ES-I3 (cell line): ENCODE measurements at regions not wholly inside any gene's neighbourhood (a gene's known extent, or its start where the extent isn't known, plus 50 kb on each side); places are given as distances from the start of the nearest gene placed in this dataset.

ENCODE experiments used
- H3K36me3 ChIP-seq: 2 replicates; pipeline ENCODE4 v1.6.1; 2013; ENCODE audit warnings: mild to moderate bottlenecking, low read length, control low read depth, moderate library complexity; ENCODE audit not compliant: insufficient read depth
- H3K4me1 ChIP-seq: 2 replicates; pipeline ENCODE4 v1.6.1; 2013; ENCODE audit warnings: mild to moderate bottlenecking, control low read depth, low read length; ENCODE audit not compliant: insufficient read depth
- H3K9ac ChIP-seq: 2 replicates; pipeline ENCODE4 v1.6.1; 2013; ENCODE audit warnings: low read depth, mild to moderate bottlenecking, low read length, moderate library complexity
- H3K9me3 ChIP-seq: 2 replicates; pipeline ENCODE4 v1.6.1; 2013; ENCODE audit warnings: mild to moderate bottlenecking, low read length, moderate library complexity; ENCODE audit not compliant: control insufficient read depth, insufficient read depth

DNA sequence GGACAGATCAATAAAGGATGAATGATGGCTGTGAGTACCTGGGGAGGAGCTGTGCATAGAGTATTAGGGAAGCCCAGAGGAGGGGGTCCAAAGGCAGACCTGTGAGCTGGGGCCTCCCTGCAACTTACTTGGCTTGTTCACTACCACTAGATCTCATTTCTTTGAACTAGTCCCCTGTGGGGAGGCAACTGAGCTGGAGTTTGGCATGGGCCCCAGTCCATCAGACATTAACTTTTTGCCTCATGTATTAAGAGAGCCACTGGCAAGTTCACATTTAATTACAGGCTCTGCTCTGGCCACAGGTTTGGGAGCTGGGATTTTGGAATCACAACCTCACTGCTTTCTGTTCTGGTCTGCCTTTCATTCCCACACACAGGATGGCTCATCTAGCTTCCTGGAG lies 254.1 kb downstream of the PRL start:
- H3K36me3 ChIP-seq, result no peaks in the 10 kb centered on the region; the same call in 1 of the 2 replicates
- peaks cover 8% of the 10 kb centered on the region; the same call in 1 of the 2 replicates for H3K4me1 ChIP-seq
- peaks cover 5% of the 10 kb centered on the region; the same call in 1 of the 2 replicates for H3K9me3 ChIP-seq
- no peak overlapping the region for H3K9ac ChIP-seq

DNA sequence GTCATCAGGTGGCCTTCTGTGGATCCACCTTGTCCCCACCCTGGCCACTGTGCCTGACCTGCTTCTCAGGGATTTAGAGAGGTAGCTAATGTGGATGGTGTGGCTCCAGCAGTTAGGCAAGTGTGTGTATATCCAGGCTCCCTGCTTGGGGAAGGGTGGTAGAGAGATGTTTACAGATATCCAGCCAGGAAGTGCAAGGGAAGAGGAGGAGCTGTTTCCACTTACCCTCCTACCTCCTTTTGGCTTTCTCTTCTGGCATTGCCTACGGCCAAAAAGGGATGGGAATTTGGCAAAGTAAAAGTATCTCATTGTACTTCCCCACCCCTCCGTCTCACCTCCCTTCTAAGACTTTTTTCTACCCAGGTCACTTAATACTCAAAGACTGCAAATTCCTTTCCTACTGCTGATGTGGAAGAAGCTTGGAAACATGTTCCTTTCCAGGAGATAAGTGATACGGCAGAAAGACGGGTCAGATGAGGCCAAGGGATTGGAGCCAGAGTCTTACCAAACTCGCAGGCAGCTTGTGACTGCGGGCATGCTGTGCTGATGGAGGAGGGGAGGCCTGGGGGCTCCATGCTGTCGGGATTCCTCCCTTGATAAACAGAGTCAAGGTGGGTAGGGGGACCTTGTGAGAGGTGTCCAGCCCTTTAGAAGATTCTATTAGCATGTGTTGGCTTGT lies 253.4 kb downstream of the PRL start:
- Histone ChIP-seq H3K4me1 (peaks cover 8% of the 10 kb centered on the region; the same call in 1 of the 2 replicates), H3K36me3 (no peaks in the 10 kb centered on the region; the same call in 1 of the 2 replicates), H3K9ac (no peak overlapping the region), H3K9me3 (peaks cover 5% of the 10 kb centered on the region; the same call in 1 of the 2 replicates)

DNA sequence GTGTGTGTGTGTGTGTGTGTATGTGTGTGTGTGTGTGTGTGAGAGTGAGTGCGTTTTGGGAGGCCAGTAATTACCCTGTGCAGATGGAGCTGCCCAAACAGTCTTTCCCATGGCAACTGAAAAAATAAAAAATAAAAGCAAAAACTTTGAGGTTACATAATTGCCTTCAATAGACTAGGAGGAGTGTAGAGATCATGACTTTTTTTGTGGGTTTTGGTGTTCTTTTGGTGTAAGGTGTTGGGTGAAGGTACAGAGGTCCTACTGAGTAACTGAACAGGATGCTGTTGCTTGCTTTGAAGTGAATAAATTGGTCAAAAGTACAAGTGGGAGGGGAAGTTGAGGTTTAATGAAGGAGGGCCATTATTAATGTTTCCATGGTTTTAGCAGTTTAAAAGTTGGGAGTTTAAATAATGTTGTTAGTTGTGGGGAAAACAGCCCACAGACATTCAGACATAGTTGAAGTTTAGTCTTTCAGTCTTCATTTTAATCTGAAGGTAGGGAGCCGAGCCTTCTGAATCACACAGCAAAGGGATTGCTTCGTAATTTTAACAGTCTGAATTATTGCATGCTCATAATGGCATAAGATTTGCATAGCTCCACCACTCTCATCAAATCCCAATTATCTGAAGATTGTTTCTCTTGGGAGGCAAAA lies 251.4 kb downstream of the PRL start:
- no peaks in the 10 kb centered on the region; the same call in 1 of the 2 replicates for H3K36me3 ChIP-seq
- H3K4me1 ChIP-seq, result peaks cover 8% of the 10 kb centered on the region; the same call in 1 of the 2 replicates
- no peak overlapping the region for H3K9ac ChIP-seq
- H3K9me3 ChIP-seq, result no peaks in the 10 kb centered on the region

DNA sequence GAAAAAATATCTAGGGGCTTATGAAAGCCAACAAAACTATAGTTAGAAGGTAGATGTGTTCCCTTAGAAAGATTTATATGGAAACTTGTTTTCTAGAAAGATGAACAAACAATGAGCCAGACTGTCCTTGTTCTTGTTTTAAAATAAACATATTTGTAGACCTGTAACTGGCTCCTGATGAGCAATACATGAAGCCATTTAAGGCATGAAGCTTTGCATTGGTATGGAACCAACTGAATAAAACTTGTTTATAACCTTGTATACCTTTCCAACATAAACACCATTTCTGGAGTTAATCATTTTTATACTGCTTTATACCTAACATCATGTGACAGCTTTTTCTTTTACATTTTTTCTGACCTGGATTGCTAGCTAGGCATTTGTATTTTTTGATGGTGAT lies 247.8 kb downstream of the PRL start:
- Histone ChIP-seq H3K9me3 (no peaks in the 10 kb centered on the region), H3K4me1 (no peaks in the 10 kb centered on the region), H3K9ac (no peak overlapping the region), H3K36me3 (no peaks in the 10 kb centered on the region)

DNA sequence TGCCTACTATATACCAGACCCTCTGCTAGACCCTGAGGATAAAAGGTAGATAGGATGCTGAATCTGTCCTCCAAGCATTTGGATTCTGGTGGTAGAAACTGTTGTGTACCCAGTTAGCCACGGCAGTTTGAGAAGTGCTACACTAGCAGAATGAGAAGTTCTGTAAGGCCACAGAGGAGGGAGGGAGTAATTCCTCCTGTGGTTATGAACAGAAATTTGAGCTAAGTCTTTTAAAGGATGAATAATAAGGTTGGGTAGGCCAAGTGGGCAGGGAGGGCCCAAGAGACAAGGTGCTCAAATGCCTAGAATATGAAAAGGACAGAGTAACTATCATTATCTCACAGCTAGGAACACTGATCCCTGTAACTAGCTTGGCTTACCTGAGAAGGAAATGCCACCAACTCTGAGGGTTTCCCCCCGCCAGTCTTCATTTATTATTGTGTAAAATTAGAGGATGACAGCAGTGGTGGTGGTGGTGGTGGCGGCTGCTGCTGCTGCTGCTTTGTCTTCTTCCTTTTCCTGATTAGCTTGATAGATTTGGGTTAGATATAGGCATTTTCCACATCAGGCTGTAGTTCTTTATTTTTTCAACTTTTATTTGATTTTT lies 243.3 kb downstream of the PRL start:
- Histone ChIP-seq H3K9me3 (peaks cover 6% of the 10 kb centered on the region), H3K9ac (no peak overlapping the region), H3K4me1 (no peaks in the 10 kb centered on the region), H3K36me3 (peaks cover 6% of the 10 kb centered on the region)

DNA sequence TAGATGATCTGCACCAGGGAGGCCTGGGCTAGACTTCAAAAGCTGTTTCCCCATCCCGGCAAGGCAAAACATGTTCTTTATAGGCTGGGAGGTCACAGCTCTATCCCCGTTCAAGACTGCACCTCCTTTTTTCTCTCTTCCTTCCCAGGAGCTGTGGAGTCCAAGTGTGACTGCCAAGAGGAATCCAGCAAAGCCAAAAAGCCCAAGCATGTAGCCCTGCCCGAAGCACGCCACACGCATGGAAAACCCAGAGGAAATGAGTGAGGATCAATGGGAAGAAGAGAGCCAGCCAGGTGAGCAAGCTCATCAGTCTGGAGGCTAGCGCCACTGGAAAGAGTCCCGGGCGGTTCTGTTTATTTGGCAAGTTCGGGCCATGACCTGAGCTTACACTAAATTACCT lies 240.4 kb downstream of the PRL start:
- Histone ChIP-seq H3K9me3 (peaks cover 6% of the 10 kb centered on the region), H3K9ac (no peak overlapping the region), H3K4me1 (no peaks in the 10 kb centered on the region), H3K36me3 (peaks cover 6% of the 10 kb centered on the region)

DNA sequence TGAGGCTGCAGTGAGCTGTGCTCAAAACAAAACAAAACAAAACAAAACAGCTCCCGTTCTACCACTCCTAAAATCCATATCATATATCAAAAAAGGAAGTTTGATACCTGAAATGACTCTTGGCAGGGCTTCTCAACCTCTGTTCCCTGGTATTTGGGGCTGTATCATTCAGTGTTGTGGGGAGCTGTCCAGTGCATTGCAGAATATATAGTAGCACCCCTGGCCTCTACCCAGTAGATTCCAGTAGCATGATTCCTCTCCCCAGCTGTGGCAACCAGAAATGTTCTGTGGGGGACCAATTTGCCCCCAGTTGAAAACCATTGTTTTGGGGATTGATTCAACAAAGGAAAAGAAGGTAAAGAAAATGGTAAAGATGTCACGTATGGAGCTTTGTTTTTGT lies 238.9 kb downstream of the PRL start:
- peaks cover 6% of the 10 kb centered on the region for H3K36me3 ChIP-seq
- peaks cover 6% of the 10 kb centered on the region for H3K9me3 ChIP-seq
- H3K4me1 ChIP-seq, result no peaks in the 10 kb centered on the region
- no peak overlapping the region for H3K9ac ChIP-seq

DNA sequence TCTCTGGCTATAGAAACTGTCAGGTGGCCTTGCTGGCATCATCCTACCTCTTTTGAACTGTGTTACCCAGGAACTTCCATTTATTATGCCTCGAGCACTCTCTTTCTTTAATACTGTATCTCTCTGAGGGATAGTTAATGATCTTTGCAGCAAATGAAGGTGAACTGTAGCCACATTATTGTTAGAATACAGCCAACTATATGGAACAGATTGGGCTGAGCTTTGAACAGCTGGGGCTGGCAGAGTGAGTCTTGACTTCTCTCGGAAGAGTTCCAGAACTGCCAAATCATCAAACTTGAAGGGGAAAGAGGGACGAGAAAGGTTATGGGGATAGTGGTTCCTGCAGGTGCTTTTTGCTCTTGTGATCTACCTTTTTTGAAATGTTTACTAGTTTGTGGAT lies 237.7 kb downstream of the PRL start:
- H3K9ac ChIP-seq, result no peak overlapping the region
- H3K9me3 ChIP-seq, result peaks cover 6% of the 10 kb centered on the region
- no peaks in the 10 kb centered on the region for H3K4me1 ChIP-seq
- peaks cover 8% of the 10 kb centered on the region for H3K36me3 ChIP-seq

DNA sequence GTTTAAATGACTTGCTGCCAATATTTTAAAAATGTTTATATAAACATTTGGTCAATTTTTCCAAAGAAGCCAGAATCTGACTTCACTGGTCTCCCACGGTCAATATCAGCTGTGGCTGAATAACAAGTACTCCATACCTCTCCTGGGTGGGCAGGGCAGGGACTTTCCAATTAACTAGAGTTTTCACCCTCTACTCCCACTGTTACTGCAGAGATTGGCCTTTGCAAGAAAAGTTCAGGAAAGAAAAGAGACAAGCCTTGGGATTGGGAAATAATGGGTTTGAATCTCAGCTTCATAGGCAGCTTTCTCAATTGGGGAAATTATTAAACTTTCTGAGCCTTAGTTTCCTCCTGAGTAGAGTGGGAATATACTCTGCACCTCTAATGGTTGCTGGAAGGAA lies 236.9 kb downstream of the PRL start:
- no peaks in the 10 kb centered on the region for H3K4me1 ChIP-seq

DNA sequence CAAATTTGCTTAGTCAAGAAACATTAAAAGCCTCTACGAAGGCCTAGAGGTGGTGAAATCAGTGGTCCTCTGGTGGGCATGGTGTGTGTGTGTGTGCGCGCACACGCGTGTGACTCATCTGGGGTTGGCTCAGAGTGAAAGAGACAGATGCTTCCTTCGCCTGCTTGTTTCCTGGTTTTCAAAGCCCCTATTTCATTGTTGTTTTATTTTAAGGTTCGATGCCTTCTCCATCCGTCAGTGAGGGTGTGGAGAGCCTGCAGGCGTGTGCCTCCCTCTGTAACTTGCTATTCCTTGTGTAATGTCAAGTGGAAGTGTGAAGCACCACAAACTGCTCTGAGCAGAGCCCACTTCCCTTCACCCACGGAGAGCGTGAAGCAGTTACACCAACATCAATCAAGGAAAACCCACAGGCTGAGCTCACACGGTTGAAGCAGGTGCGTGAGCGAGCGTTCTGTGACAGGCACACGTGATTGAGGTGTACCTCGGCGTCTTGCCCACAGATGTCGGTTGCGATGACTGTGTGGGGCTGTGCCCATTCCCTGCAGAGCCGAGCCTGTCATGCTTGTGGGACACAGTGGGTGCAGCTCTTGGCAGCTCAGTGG lies 233.9 kb downstream of the PRL start:
- Histone ChIP-seq H3K9me3 (no peaks in the 10 kb centered on the region), H3K4me1 (no peaks in the 10 kb centered on the region), H3K9ac (no peak overlapping the region), H3K36me3 (peaks cover 2% of the 10 kb centered on the region; the same call in 1 of the 2 replicates)

More for the DNA sequence above, 236.9 kb downstream of the PRL start:
- peaks cover 6% of the 10 kb centered on the region for H3K9me3 ChIP-seq
- H3K36me3 ChIP-seq, result peaks cover 8% of the 10 kb centered on the region
- no peak overlapping the region for H3K9ac ChIP-seq

DNA sequence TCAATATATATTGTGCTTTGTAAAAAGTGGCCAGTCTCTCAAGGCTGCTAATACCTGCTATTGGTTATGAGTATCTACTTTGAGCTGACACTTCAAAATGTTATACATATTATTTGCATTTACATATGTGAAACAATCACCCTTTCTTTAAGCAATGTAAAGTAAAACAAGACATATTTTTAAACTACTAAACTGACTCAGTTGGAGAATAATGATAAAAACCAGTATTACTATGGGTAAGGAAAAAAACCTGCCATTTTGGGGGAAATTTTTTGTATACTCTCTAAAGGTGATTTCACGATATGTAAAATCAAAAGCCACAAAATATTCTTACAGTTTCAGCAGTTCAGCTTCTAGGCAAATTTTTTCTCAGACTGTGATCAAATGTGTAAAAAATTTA lies 232.3 kb downstream of the PRL start:
- no peak overlapping the region for H3K9ac ChIP-seq
- H3K9me3 ChIP-seq, result no peaks in the 10 kb centered on the region
- H3K36me3 ChIP-seq, result peaks cover 2% of the 10 kb centered on the region; the same call in 1 of the 2 replicates
- no peaks in the 10 kb centered on the region for H3K4me1 ChIP-seq

DNA sequence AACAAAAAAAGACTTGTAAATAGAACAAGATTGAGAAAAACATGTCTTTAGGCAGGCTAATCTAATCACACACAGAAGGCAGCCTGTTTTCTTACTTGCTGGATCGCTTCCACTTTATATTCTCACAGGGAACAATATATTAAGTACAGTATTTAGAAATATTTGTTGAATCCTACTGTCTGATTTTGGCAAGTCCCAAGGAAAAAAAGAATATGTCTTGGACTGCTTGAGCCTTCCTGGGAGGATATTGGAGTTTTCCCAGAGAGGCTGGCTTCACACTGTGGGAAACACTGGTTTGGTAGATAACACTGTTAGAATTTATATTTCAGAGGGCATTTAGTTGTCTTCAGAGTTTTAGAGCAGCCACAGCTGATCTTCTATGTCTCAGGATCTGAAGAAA lies 229.7 kb downstream of the PRL start:
- Histone ChIP-seq H3K9ac (no peak overlapping the region), H3K9me3 (no peaks in the 10 kb centered on the region), H3K36me3 (peaks cover 2% of the 10 kb centered on the region; the same call in 1 of the 2 replicates), H3K4me1 (peaks cover 10% of the 10 kb centered on the region; the same call in 1 of the 2 replicates)

DNA sequence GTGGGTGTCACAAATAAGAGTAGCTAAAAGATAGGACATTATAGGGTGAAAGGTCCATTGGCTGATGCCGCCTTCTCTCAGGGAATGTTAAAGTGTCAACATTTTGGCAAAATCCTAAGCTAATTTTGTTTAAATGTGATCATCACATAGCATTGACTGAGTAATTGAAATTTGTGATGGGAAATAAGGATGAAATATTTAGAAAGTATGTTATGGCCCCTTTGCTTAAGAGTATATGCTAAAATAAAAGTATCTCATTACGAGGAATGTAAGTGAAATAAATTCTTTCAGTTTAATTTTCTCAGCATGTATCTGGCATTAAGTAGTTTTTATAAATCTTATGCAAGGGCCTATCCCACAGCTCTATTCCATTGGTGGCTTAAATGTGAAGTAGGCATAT lies 229.2 kb downstream of the PRL start:
- no peak overlapping the region for H3K9ac ChIP-seq
- peaks cover 2% of the 10 kb centered on the region; the same call in 1 of the 2 replicates for H3K36me3 ChIP-seq
- H3K9me3 ChIP-seq, result no peaks in the 10 kb centered on the region
- peaks cover 11% of the 10 kb centered on the region; the same call in 1 of the 2 replicates for H3K4me1 ChIP-seq

DNA sequence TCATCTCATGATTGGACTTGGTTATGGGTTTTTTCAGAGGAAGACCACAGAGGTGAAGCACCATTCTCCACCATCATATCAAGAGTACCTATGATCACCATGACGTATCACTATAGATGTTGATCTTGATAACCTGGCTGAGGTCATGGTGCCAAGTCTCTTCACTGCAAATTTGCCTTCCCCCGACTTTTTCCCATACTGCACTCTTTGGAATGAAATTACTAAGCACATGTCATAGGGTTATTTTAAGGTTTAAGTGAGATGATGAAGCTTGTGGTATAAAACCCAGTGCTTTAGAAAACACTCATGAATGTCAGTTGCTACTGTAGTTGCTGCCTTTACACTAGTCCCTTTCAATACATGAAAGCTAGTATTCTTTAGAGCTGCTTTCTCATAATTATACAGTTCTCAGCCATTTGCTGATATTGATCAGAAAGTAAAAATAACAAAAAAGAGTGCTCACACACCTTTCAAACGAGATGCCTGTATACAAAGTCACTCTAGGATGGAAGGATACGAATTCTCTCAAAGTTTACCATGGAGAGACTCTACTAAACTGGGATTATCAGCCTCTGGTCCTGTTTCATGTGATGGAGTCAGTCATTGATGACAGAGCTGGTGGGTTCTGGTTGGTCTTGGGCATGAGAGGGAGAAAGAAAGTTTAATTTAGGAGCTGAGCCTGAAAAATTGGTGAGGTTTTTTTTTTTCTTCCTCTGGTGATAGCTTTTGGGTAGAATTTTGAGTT lies 228.1 kb downstream of the PRL start:
- H3K36me3 ChIP-seq, result no peaks in the 10 kb centered on the region
- H3K4me1 ChIP-seq, result peaks cover 11% of the 10 kb centered on the region; the same call in 1 of the 2 replicates
- H3K9ac ChIP-seq, result no peak overlapping the region
- H3K9me3 ChIP-seq, result no peaks in the 10 kb centered on the region
